Superior temporal gyrus (tissue), 1 donor: ENCODE measurements at regions not wholly inside any gene's neighbourhood (a gene's known extent, or its start where the extent isn't known, plus 50 kb on each side); places are given as distances from the start of the nearest gene placed in this dataset.

Source experiments
- DNase-seq: peaks from one replicate; pipeline ENCODE4 v3.0.0-alpha.2; 2016; ENCODE audit errors: extremely low spot score

- DNase-seq: peak; percentile 63
These were observed 52.7 kb upstream of the HERPUD2 start for GRCh38 chr7:35747611-35748010.

DNA sequence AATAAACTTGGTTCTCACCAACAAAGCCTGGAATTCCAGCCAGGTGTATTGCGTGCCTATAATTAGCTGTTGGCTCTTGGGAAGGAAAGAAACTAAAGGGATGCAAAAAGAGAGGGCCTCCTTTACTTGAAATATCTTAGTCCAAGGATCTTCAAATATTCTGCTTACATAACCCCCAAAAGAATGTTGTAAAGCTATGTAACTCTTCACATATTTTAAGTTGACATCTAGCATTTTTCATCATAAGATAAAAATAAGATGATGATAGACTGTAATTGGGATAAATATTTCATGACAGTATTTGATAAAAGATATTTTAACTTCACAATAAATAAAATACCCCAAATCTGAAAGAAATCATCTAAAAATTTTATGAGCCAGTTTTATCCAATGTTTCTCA is 52.5 kb upstream of the SEPTIN7 start:
- DNase-seq: peak; percentile 42

GRCh38 chr7:35749556-35749955 is 51.3 kb upstream of the SEPTIN7 start:
- DNase-seq: no peak
